Hepatocyte (in vitro differentiated cells): ENCODE measurements at regions not wholly inside any gene's neighbourhood (a gene's known extent, or its start where the extent isn't known, plus 50 kb on each side); places are given as distances from the start of the nearest gene placed in this dataset.

Source experiments
- DNase-seq: peaks from one replicate; pipeline ENCODE4 v3.0.0-alpha.2; 2016; ENCODE audit warnings: low spot score
- H2AFZ ChIP-seq: fragments of 200-600 bp; sonication (generic); 2 replicates; pipeline ENCODE4 v1.6.0; 2016; ENCODE audit warnings: antibody characterized with exemption, mild to moderate bottlenecking
- H3K27ac ChIP-seq: fragments of 200-600 bp; sonication (generic); 2 replicates; pipeline ENCODE4 v1.5.1; 2016; ENCODE audit warnings: mild to moderate bottlenecking
- H3K27me3 ChIP-seq: fragments of 200-600 bp; sonication (generic); 2 replicates; pipeline ENCODE4 v1.6.1; 2016
- H3K36me3 ChIP-seq: fragments of 200-600 bp; sonication (generic); replicated peaks from 2 replicates; pipeline ENCODE4 v1.5.1; 2016; ENCODE audit warnings: low read depth; ENCODE audit not compliant: insufficient read depth
- H3K4me1 ChIP-seq: fragments of 200-600 bp; sonication (generic); 2 replicates; pipeline ENCODE4 v1.5.1; 2016; ENCODE audit warnings: mild to moderate bottlenecking, moderate library complexity; ENCODE audit not compliant: insufficient read depth
- H3K4me2 ChIP-seq: fragments of 200-600 bp; sonication (generic); 2 replicates; pipeline ENCODE4 v1.6.0; 2016
- H3K4me3 ChIP-seq: fragments of 200-600 bp; sonication (generic); 2 replicates; pipeline ENCODE4 v1.5.1; 2016; ENCODE audit warnings: mild to moderate bottlenecking
- H3K79me2 ChIP-seq: fragments of 200-600 bp; sonication (generic); 2 replicates; pipeline ENCODE4 v1.6.0; 2017; ENCODE audit warnings: mild to moderate bottlenecking
- H3K9me2 ChIP-seq: fragments of 200-600 bp; sonication (generic); replicated peaks from 2 replicates; pipeline ENCODE4 v1.6.0; 2017; ENCODE audit warnings: mild to moderate bottlenecking; ENCODE audit not compliant: insufficient read depth
- H3K9me3 ChIP-seq: fragments of 200-600 bp; sonication (generic); 2 replicates; pipeline ENCODE4 v1.5.1; 2016; ENCODE audit warnings: low read depth, mild to moderate bottlenecking
- H4K20me1 ChIP-seq: fragments of 200-600 bp; sonication (generic); 2 replicates; pipeline ENCODE4 v1.6.0; 2016; ENCODE audit warnings: mild to moderate bottlenecking; ENCODE audit not compliant: insufficient read depth, poor library complexity, severe bottlenecking
- EZH2 ChIP-seq: fragments of 200-600 bp; sonication (generic); IDR thresholded peaks from 2 replicates; pipeline ENCODE4 v1.6.1; 2016; ENCODE audit warnings: antibody characterized with exemption, mild to moderate bottlenecking, borderline replicate concordance
- EZH2phosphoT487 ChIP-seq: fragments of 200-600 bp; sonication (generic); IDR thresholded peaks from one replicate; pipeline ENCODE4 v1.6.1; 2018; ENCODE audit warnings: antibody characterized with exemption, mild to moderate bottlenecking, low read depth, moderate library complexity; ENCODE audit not compliant: unreplicated experiment, severe bottlenecking
- WGBS: methylation state at CpG from one replicate; pipeline ENCODE4 v1.1.6; 2016; ENCODE audit warnings: low lambda C conversion rate; ENCODE audit errors: missing lambda C conversion rate; 5-methylcytosine and 5-hydroxymethylcytosine counted together
- TF ChIP-seq, protein P1 (sequence below): fragments of 200-600 bp; sonication (generic); IDR thresholded peaks from 2 replicates; pipeline ENCODE4 v1.5.1; 2016; ENCODE audit warnings: antibody characterized with exemption, mild to moderate bottlenecking; ENCODE audit not compliant: poor library complexity

DNA sequence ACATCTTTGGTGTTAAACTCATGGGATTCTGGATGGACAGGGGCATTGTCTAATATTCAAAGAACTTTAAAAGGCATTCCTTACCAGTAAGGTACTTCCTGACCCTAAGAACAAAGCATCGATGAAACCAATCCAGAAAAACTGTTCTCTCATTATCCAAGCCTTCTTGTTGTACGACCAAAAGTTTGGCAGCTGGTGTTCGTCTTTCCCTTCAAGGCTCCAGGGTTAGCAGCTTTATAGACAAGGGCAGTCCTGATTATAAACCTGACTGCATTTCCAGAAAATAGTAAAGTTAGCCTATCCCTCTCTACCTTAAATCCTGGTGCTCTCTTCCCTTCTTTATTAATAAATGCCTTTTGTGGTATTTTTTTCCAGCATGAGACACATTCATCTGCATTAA lies 149.4 kb upstream of the MRPS30 start:
- Histone ChIP-seq H2AFZ (no peak overlapping the region), H3K36me3 (no peaks in the 10 kb centered on the region), H3K4me3 (no peak overlapping the region), H3K79me2 (no peaks in the 10 kb centered on the region), H4K20me1 (no peaks in the 10 kb centered on the region), H3K4me1 (no peaks in the 10 kb centered on the region), H3K27me3 (no peaks in the 10 kb centered on the region), H3K9me3 (no peaks in the 10 kb centered on the region), H3K4me2 (no peak overlapping the region), H3K27ac (no peak overlapping the region), H3K9me2 (no peaks in the 10 kb centered on the region)
- no peak for DNase-seq
- TF ChIP-seq, protein P1, sequence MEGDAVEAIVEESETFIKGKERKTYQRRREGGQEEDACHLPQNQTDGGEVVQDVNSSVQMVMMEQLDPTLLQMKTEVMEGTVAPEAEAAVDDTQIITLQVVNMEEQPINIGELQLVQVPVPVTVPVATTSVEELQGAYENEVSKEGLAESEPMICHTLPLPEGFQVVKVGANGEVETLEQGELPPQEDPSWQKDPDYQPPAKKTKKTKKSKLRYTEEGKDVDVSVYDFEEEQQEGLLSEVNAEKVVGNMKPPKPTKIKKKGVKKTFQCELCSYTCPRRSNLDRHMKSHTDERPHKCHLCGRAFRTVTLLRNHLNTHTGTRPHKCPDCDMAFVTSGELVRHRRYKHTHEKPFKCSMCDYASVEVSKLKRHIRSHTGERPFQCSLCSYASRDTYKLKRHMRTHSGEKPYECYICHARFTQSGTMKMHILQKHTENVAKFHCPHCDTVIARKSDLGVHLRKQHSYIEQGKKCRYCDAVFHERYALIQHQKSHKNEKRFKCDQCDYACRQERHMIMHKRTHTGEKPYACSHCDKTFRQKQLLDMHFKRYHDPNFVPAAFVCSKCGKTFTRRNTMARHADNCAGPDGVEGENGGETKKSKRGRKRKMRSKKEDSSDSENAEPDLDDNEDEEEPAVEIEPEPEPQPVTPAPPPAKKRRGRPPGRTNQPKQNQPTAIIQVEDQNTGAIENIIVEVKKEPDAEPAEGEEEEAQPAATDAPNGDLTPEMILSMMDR = no peak
- TF ChIP-seq EZH2phosphoT487 = no peak
- no peak for TF ChIP-seq EZH2
- 49% methylated on average over 3 of the region's 3 CpGs for WGBS

DNA sequence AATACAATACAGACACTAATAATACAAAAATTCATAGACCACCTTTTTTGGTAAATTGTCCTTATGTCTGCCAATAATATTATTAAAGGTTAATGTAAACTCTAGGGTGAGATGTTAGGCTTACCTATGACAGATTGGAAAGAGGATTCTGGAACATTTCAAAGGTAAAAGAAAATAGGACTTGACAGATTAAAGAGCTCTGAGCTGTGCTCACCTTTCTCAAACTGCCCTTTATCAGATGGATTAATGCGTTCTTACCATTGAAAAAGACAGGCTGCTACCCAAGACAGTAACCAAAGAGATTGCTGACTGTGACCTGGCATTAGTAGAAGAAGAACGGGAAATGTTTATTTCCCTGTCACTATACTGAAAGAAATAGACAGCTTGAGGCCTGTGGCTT lies 156.1 kb upstream of the MRPS30 start:
- no peaks in the 10 kb centered on the region for H3K36me3 ChIP-seq
- H3K27me3 ChIP-seq = no peaks in the 10 kb centered on the region
- 24% methylated on average over 2 of the region's 2 CpGs for WGBS
- DNase-seq = no peak
- H3K27ac ChIP-seq = no peak overlapping the region
- H3K9me3 ChIP-seq = no peaks in the 10 kb centered on the region
- no peak overlapping the region for H3K4me3 ChIP-seq
- H3K4me1 ChIP-seq = no peaks in the 10 kb centered on the region
- no peak overlapping the region for H2AFZ ChIP-seq
- H3K9me2 ChIP-seq = no peaks in the 10 kb centered on the region
- no peak overlapping the region for H3K4me2 ChIP-seq
- H3K79me2 ChIP-seq = no peaks in the 10 kb centered on the region
- H4K20me1 ChIP-seq = no peaks in the 10 kb centered on the region
- TF ChIP-seq EZH2phosphoT487 (no peak), EZH2 (no peak)
- TF ChIP-seq, protein P1 = no peak

GRCh38 chr5:44646016-44646415 lies 162.7 kb upstream of the MRPS30 start:
- Histone ChIP-seq H3K4me2 (peak overlapping the region; percentile 13), H3K27ac (no peak overlapping the region), H3K79me2 (no peaks in the 10 kb centered on the region), H3K4me3 (no peak overlapping the region), H3K9me2 (no peaks in the 10 kb centered on the region), H4K20me1 (no peaks in the 10 kb centered on the region), H3K36me3 (no peaks in the 10 kb centered on the region), H3K4me1 (no peaks in the 10 kb centered on the region), H3K27me3 (no peaks in the 10 kb centered on the region), H2AFZ (no peak overlapping the region), H3K9me3 (no peaks in the 10 kb centered on the region)
- 26% methylated on average over 4 of the region's 4 CpGs for WGBS
- no peak for TF ChIP-seq EZH2
- no peak for TF ChIP-seq EZH2phosphoT487
- TF ChIP-seq, protein P1 = no peak
- DNase-seq = no peak

- no peak for DNase-seq
- TF ChIP-seq EZH2 (no peak), EZH2phosphoT487 (no peak)
- TF ChIP-seq, protein P1 = no peak
- no peaks in the 10 kb centered on the region for H3K36me3 ChIP-seq
- WGBS = 59% methylated on average over 2 of the region's 2 CpGs
- H3K9me3 ChIP-seq = no peaks in the 10 kb centered on the region
- H3K4me2 ChIP-seq = peak overlapping the region; percentile 13
- no peaks in the 10 kb centered on the region for H3K4me1 ChIP-seq
- no peaks in the 10 kb centered on the region for H3K79me2 ChIP-seq
- H3K27me3 ChIP-seq = no peaks in the 10 kb centered on the region
- H2AFZ ChIP-seq = no peak overlapping the region
- no peak overlapping the region for H3K4me3 ChIP-seq
- no peaks in the 10 kb centered on the region for H3K9me2 ChIP-seq
- H4K20me1 ChIP-seq = no peaks in the 10 kb centered on the region
- H3K27ac ChIP-seq = no peak overlapping the region
These were observed 163.2 kb upstream of the MRPS30 start for GRCh38 chr5:44645502-44645901.
